Stimulated activated CD4-positive, alpha-beta T cell treated with anti-CD3 and anti-CD28 coated beads, Interleukin-15, amount 100 ng/mL, for 48 hours (primary cell): ENCODE measurements at regions not wholly inside any gene's neighbourhood (a gene's known extent, or its start where the extent isn't known, plus 50 kb on each side); places are given as distances from the start of the nearest gene placed in this dataset.
"Not testable (repeated sequence)": the region's sequence is repeated elsewhere in the genome, so short reads cannot be mapped to it uniquely, and the experiment has no call there.

ENCODE experiments used
- DNase-seq, 2 donors: peaks; one replicate each; pipeline ENCODE4 v3.0.0-alpha.2; 2020; ENCODE audit warnings: low read depth in 2 of 2

DNA sequence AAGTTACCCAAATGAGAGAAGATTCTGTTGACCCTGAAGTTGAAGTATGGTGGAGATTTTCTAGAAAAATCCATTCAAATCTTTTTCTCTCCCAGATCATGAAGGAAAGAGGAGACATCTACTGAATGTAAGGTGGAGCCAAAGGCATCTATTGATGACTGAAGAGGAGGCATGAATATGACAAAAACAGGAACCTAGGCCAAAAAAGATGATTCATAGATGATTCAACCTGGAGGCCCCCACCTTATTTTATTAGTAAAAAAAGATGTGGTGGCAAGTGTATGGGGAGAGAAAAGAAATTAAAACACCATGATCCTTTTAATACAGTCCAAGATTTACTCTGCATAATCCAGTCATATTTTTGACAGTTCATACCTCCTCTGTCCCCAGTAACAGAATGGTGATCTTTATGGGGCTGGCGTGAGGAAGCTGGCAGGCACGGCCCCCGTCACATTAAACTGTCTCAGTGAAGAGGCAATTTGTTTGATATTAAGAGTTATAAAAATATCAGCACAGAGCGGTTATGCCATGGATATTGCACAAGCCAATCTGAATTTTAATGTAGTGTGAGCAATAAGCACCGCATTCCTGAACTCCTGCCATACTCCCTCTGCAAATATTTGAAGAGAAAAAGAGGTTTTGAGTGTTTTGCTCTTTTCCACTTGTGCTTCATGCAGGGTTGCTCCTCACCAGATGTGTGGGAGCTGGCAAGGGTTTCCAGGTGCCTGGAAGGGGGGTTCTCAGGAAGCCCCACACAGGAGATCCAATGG, 94.4 kb downstream of the TRIM43 start:
- DNase-seq, result not testable (repeated sequence)

DNA sequence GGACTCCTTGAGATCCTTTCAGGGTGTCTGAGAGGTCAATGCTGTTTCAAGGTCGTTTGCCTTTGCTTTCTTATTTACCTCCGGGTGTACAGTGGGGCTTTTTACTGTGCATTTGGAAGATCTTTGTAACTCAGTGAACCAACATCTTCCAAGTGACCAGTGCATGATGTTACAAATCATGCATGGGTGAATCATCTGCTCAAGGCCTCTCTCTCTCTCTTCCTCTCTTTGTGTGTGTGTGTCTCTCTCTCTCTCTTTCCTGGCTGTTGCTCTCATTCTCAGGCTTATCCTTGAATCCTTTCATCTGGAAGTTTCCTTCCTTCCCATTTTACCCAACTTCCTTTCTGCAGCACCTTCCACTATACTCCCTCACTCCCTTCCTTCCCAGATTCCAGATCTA, 96.1 kb downstream of the TRIM43 start:
- DNase-seq, result not testable (repeated sequence)

DNA sequence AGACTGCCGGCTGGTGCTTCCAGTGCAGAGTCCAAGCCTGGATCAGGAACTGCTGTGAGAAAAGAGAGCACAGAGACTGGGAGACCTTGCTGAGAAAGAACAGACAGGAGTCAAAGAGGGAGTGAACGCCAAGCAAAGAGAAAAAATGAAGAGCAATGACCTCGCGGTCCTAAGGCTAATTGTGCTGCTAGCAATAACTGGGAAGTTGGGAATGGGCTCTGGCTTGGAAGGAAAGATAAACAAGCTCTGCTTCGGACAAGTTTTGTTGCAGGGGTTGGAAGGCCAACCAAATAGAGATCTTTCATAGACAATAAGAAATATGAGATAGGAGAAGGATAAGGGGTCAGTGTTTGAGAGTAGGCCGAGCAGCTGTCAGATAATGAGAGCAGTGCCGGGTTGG, 99.4 kb downstream of the TRIM43 start:
- not testable (repeated sequence) for DNase-seq

DNA sequence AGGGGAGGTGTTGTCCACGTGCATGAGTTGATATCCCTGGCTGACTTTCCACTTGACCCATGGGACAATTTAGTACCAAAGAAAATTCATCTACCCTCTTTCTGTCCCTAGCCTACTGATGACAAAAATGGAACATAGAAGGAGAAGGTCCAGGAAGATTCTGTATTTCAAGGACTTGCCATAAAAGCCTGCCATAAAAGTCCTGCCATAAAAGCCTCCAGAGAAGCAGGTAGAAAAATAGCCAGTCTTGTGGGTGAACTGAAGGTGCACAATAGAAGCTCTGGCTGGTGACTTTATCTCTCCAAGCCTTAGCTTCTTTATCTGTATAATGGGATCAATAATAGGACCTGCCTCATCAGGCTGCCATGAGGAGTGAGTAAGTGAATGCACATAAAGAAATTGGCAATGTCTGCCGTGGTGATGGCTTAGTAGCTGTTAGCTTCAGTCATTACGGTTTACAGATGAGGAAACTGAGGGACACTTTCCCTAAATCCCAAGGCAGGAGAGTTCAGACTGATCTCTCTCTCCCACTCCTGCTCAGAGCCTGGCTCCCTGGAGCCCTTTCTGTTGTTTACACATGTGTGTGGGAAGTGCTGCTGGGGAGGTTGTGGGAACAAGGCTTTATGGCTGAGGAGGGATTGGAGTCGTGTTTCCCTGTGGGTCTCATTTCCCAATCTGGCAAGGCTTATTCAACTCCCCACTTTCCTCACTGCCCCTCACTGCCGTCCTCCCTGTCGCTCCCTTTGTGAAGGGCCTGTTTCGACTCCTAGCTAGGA, 101.5 kb downstream of the TRIM43 start:
- DNase-seq, result not testable (repeated sequence)

DNA sequence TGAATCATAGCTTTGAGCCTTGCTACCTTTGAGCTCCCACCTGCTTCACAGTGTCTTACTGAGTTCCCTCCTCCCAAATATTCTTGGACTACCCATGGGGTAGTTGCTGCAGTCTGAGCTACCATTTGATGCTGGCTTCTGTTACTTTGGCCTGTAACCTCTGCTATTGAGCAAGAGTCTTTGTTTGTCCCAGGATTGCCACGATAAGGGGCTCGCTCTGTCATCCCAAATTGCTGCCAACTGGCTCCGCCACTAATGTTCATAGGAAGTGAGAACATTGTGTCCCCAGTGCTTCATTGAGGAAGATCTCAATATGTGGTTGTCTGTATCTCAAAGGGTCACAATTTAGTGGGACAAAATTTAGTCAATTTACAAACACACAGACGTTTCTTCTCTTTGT, 103.8 kb downstream of the TRIM43 start:
- DNase-seq, result no peak

DNA sequence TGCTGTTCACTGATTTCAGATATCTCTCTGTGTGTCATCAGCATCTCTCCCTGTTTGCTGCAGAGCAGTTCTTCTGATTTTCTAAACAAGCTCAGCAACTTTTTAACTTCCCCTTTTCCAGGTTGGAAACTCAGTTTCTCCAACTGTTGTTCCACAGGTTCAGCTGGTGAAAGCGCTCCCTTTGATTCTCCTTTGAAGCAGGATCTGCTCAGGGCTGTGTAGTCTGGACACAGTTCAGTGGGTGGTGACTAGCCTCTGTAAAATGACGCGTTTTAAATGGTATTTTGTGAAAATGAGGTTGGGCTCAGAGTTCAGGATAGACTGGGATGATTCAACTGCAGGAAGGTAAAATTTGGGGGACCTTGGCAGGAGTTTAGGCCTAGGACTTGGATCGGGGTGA, 106.3 kb downstream of the TRIM43 start:
- DNase-seq, result no peak

DNA sequence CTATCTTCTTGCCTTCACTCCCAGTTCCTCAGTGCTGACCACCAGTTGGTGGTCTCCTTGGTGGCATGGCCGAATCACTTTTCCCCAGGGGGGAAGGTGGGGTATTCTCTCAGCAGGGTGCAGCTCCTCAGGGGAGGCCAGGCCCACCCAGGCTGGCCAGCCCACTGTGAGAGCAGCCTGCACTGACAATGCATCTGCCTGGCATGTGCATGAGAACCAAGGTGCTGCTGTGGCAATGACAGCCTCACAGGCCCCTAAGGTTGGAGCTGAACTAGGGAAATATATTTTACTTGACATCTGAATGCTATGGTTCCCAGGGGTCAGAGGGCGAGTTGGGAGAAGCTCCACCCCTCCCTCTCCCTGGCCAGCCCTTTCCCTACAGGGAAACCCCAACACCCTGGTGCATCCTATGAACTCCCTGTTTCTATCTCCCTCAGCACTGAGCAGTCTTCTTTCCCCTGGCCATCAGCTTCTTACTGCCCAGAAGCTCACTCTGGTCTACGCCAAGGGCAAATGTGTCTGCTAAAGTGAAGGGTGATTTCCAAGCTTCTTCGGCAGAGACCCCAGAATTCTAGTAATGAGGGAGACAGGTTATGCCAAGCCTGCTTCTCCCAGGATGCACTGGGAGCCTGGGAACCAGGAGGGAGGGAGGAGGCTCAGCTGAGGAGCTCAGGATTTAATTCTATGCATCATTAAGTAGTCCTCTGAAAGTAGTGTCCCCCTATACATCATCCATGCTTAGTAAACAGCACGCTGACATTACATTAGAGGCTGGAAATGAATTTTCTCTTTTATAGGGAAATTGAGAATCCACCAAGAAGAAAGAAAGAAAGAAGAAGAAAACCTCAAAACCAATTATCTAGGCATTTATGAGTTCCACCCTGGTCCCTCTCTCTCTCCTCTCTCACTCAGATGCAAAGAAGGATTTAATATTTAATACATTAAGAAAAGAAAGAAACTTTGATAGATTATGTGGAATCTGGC, 107.7 kb downstream of the TRIM43 start:
- DNase-seq, result not testable (repeated sequence)

DNA sequence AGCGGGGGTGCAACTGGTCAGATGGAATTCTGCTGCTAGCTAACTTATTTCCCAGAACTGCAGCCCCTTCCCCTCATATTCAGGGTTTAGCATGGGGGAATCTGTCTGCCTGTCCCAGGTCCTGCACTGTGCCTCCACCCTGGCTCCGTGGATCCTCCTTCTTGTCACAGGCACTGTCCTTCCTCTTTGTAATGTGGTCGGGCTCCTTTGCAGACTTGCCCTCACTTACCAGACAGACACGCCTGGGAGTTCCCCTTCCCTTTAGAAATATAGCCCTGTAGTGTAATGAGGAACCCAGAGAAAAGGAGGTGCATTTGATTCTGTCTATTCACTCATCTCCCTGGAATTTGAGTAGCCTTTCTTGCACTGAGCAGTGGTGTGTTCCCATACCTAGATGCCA, 108.7 kb downstream of the TRIM43 start:
- no peak for DNase-seq

DNA sequence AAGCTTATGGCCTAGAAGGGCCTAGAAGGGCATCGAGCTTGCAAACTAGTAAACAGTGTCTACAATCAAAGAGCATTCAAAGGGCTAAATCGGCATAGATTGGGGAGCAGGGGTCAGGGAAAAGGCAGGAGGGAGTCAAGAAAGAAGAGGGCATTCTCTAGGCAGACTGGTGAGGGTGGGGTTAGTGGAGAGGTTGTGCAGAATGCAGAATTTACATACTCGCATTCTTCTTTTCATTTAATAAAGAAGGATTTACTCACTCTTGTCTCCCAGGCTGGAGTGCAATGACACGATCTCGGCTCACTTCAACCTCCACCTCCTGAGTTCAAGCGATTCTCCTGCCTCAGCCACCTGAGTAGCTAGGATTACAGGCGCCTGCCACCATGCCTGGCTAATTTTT, 110.7 kb downstream of the TRIM43 start:
- DNase-seq, result no peak

DNA sequence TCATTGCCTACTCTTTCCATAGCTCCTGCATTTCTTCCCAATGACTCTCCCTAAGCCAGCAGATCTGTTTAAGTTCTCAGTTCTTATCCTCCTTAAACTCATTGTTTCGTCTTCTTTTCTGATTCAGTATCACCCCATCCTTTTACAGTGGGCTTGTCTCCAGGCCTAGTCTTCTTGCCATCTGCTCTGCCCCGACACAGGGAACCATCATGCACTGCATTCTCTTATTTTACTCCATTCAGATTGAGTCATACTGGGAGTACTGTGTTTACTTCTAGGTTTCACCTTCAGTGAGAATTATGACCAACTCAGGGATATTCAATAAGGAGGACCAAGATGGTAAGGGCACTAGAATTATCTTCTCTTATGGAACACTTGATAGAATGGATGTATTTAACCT, 115.4 kb downstream of the TRIM43 start:
- not testable (repeated sequence) for DNase-seq

DNA sequence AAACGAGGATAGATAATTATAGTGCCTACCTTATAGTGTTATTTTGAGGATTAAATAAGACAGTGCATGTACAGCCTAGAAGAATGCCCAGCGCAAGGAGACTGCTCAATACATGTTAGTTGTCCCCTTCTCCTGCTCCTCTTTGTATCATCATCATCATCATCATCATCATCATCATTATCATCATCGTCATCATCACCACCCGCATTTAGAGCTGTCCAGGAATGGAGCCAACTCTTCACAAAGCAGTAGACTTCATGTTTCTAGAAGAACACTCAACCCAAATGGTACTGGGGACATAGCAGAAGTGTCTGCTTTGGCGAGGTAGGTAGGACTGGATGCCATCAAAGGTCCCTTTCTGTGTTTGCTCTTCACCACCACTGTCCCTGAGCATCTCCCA, 116.0 kb downstream of the TRIM43 start:
- DNase-seq, result no peak

DNA sequence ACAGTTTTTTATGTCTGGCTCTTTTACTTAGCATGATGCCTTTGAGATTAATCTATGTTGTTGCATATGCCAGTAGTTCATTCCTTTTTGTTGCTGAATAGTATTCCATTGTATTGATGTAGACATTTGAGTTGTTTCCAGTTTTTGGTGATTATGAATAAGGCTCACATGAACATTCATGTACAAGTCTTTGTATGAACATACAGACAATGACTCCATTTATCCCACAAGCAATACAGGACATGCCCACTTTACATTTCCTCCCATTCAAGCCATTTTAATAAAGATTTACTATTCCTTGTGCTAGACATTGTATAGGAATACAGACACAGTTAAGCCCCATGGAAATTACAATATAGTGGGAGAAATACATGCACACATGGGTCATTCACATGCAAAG, 118.0 kb downstream of the TRIM43 start:
- DNase-seq, result no peak

DNA sequence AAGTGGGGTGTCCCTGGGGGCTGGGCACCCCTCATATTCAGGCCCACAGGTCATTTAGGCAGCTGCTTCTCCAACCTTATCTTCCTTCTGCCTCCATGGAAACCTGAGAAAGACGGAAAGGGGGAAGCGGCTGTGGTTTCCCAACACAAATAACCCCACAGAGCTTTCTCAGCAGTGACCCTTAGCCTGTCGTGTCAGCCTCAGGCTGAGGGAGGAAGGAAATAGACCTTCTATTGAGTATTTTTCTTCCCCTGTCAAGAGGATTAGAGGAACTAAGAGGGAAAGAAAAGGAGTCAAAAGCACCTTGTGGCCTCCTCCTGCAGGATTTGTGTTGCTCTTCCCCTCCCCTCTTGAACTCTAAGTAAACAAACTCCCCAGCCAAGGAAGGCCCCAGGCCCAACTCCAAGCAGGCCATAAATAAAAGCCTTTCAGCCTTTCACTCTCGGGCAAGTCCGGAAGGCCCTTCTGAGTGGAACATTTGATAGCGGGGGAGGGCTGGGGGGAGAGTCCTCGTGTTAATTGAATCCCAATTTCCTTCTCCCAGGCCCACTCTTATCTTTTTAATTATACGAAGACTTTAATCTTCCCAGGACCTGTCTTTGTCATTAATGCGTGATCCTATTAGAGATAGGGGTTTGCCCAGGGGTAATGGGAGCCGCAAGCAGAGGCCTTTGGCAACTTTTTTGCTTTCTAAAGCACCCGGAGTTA, 121.8 kb downstream of the TRIM43 start:
- not testable (repeated sequence) for DNase-seq

DNA sequence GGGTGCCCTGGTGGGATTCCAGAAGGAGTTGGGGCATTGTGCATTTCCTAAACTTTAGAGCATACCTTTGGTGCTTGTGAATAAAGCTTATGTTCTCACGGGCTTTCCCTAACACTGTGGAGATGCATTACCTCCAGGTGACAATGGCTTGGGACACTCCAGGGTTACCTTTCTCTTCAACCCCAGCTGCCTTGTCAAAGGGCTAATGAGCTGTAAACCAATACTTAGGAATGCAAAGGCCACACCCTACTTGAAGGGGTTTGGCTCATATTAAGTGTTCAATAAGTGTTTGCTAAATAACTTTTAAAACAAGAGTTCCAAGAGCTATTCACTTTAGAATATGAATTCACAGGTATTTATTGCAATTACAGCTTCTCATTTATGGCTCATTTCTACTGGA, 122.6 kb downstream of the TRIM43 start:
- DNase-seq, result not testable (repeated sequence)

DNA sequence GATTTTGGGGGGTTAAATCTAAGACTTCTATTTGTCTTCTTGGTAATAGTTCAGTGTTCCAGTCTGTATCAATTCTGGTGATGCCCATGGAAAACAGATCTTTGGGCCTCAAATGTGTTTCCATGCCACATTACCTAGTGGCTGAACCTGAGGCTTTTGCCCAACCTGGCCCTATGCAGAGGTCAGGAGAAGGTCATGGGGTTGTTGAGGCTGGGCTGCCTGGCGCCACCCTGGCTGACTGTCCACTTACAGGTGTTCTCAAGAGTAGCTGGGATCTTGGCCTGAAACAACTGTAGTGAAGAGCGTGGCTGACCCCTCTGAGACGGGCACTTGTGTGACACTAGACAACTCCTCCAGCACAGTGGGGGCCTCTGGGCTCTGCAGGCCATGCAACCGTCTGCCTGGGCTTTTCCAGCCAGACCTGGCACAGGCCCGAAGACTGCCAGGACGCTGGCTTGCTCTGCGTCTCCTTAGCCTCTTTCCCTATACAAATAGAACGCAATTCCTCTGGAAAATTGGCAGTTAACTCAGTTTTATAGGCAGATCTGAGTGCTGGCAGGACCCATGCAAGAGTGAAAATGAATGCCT, 127.8 kb downstream of the TRIM43 start:
- no peak for DNase-seq

DNA sequence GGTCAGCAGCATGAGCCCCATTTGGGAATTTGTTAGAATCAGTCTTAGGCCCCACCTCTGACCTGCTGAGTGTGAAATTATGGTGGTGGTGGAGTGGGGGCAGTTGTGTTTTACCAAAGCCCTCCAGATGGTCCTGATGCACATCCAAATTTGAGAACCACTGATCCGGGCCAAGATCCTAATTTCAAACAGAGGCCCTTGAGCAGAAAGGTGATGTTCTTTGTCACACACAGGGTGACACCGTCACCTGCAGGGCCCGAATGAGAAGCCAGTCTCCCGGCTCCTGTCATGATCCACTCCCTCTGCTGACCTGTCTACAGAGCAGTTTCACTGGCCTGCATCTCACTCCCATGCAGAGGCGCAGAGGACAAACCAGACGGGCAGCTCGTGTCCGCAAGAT, 129.9 kb downstream of the TRIM43 start:
- DNase-seq, result no peak

DNA sequence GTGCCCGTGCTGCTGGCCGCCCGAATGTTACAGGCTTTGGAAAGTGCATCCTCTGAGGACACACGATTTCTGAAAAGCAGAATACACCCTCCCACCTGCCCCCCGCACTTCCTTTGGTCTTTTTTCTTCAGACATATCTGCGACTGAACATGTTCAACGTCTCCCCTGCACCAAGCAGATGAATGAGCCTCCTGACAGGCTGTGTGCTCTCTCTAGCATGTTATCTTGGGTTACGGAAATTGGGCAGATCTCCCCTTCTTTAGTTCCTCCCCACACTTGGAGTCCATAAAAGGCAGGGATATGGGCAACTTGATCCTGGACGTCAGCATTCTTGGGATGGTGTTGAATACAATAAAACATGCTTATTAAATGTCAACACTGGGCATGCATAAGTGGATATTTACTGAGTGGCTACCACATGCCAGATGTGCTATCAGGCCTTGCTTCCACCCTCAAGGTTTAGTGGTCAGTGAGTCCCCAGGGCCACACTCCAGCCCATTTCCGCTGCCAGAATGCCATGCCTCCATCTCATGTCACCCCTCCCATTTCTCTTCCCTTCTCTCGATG, 130.4 kb downstream of the TRIM43 start:
- no peak for DNase-seq

DNA sequence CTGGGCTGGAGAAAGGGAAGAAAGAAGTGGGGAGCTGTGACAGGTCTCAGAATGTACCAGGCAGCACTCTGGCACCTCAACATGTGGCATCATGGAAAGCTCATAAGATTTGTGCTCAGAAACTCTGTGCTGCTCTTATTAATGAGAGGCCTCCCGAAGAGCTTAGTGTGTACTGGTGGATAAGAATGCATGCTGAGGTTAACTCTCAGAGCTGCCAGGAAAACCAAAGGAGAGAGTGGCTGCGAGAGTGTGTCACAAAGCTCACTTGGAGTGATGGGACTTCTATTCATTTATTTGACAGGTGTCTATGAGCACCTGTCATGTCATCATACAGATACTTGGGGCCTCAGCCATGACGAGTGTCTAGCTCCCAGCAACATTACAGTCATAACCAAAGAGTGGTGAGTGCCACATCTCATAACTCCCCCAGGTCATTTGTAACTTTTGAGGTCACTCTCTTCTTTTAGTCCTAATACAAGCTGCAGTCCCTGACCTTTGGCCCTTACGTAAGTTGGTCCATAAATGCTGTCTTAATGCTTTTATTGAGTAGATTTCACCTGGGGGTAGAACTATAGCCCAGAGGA, 131.9 kb downstream of the TRIM43 start:
- DNase-seq, result not testable (repeated sequence)

DNA sequence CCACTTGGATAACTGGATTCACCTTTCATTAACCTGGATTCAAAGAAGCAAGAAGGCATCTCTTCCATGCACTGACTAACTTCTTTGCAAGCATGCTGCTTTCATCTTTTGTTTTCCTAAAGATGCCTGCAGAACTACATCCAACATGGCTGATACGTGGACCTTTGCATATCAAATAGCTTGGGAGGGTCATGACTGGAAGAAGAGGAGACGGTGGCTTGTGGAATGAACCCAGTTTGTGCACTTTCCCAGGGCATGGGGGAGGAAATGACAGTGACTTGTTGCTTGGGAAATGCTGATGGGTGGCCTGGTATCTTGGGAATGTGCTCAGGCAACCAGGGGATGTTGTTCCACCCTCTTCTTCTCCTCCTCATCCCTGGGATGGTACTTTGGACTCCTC, 133.4 kb downstream of the TRIM43 start:
- not testable (repeated sequence) for DNase-seq

DNA sequence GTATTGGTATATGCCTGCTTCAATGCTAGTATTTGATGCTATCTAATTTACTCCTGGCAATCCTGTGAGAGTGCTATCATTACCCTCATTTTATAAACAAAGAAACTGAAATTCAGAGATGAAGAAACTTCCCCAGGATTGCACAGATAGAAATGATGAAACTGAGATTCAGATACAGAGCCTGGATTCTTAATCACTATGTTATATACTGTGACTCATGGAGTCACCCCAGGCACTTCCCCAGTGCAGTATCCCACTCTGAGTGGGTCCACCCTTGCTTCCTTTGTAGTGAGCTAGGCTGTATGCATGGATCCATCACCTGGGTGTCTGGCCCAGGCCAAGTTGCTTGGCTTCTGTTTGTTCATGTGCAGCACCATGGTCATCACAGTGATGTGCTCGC, 133.9 kb downstream of the TRIM43 start:
- DNase-seq, result not testable (repeated sequence)
